ENCODE measurements at regions not wholly inside any gene's neighbourhood (a gene's known extent, or its start where the extent isn't known, plus 50 kb on each side); places are given as distances from the start of the nearest gene placed in this dataset.

DNA sequence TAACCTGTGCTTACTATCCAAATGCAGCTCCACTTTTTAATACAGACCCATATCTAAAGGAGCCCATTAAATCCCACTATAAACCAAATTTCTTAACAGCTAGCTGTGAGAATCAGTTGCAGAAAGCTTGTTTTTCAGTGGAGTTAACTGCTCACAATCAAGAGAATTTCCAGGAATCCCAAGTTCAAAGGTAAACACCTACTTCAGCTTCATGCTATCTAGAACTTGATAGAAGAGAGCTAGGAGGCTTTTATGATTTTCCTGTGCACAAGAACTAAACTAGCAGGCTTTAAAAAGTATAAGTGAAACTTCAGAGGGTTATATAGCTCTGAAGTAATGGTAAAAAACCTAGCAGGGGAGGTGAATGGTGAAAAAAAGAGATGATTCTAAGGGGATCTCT lies 96.2 kb upstream of the PABPC4L start:
- no peak for DNase-seq

DNA sequence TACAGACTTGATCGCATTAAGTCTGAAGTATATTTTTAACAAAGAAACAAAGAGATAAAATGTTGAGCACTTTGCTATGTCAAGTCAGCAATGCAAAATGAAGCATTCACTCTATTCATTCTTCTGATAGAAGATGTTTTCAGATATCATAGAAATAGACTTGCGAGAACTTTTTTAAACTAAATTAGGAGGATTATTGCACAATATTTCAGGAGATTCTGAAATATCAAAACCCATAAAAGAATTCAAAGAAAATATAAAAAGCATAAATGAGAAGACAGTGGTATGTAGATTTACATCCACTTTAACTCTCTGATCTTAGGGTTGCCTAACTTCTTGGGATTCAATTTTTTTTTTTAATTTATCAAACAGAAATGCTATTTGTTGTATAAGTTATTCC lies 81.1 kb upstream of the PABPC4L start:
- no peak for DNase-seq

DNA sequence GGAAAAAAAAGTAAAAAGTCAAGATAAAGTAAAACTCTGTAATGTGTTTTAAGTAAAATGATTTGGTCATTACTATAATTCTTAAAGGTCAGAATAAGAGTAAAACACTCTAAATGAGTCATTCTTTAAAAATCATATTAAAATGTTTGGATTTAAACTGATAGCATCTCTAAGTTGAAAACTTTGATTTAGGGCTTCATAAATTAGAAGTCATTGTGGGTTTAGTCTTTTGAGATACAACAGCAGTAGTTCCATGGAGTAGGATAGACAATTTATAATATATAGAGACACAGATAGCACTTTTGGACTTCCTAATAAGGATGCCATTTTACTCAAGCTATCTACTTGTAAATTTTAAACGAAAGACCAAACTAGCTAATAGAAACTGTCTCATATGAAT lies 77.1 kb upstream of the PABPC4L start:
- no peak for DNase-seq

DNA sequence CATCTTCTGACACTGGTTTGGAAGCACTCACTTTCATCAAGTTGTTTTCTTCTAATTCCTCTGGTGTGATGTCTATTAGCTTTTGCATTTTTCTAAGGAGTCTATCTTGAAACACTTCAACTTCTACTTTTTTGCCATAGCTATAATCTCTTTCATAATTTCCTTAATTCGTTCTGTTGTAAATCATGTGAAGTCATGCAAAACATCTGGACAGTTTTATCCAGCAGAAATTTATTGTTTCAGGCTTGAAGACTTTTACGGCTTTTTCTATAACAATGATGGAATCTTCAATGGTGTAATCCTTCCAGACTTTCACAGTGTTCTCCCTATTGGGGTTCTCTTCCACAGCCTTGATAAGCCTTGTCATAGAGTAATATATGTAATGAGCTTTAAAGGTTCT lies 74.9 kb upstream of the PABPC4L start:
- DNase-seq: no peak

DNA sequence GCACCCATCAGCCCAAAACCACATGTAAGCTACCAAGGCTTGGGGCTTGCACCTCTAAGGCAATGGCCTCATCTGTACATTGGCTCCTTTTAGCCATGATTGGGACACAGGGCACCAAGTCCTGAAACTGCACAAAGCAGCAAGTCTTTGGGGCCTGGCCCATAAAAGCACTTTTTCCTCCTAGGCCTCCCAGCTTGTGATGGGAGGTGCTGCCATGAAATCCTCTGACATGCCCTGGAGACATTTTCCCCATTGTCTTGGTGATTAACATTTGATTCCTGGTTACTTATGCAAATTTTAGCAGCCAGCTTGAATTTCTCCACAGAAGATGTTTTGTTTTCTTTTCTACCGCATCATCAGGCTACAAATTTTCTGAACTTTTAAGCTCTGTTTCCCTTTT lies 58.5 kb upstream of the PABPC4L start:
- DNase-seq: no peak
